HCT116 (cell line): ENCODE measurements at regions not wholly inside any gene's neighbourhood (a gene's known extent, or its start where the extent isn't known, plus 50 kb on each side); places are given as distances from the start of the nearest gene placed in this dataset.
A peak's percentile ranks its signal among the peaks of the same experiment; 100 is the strongest.

ENCODE experiments used
- ATAC-seq: fragments of 200-7000 bp; cut with Tn5 transposase; 2 replicates; pipeline ENCODE4 v1.9.1; 2020; ENCODE audit warnings: mild to moderate bottlenecking, moderate library complexity
- BruUV-seq: library from RNA; stranded (reverse); fragments of 400-500 nt; replicated peaks from 2 replicates; lab custom pipeline; 2021; lab: Mats Ljungman, UMichigan
- CTCF ChIA-PET: fragments of 300-600 bp; sonication (Branson Sonifier 250); formaldehyde crosslinking; loops from one replicate; lab custom pipeline; 2021; ENCODE audit warnings: antibody characterized with exemption; lab: Charles Lee
- POLR2A ChIA-PET: fragments of 300-600, 350-600 bp; sonication (Branson Sonifier 250); formaldehyde crosslinking; loops from one replicate; lab custom pipeline; 2021; ENCODE audit warnings: antibody characterized with exemption; lab: Charles Lee
- RAD21 ChIA-PET, 2 experiments: fragments of 300-600 bp; sonication (Branson Sonifier 250); formaldehyde crosslinking; loops; one replicate each; lab custom pipeline; 2023; ENCODE audit warnings: low total read pairs in 2 of 2; ENCODE audit not compliant: uncharacterized antibody in 2 of 2, unreplicated experiment in 2 of 2, low non-redundant PET in 1 of 2; lab: Charles Lee
- DNase-seq: peaks from one replicate; pipeline ENCODE4 v3.0.0-alpha.2; 2010; ENCODE audit warnings: low read depth, low spot score
- H2AFZ ChIP-seq: fragments of 200-600 bp; shearing (Covaris generic), sonication (generic); 2 replicates; pipeline ENCODE4 v1.6.1; 2017; ENCODE audit warnings: low read depth, mixed run types, mixed read lengths, antibody characterized with exemption, low read length; ENCODE audit not compliant: poor library complexity, severe bottlenecking
- H3K27ac ChIP-seq: 2 replicates; pipeline ENCODE4 v1.5.1; 2012; ENCODE audit warnings: low read depth, low read length
- H3K27me3 ChIP-seq: fragments of 200-600 bp; sonication (generic); 2 replicates; pipeline ENCODE4 v1.6.1; 2016; ENCODE audit warnings: mixed run types, low read length, mixed read lengths; ENCODE audit not compliant: insufficient read depth
- H3K36me3 ChIP-seq, 2 experiments: fragments of 200-500 bp in 1 of 2; fragments of 200-600 bp in 1 of 2; sonication (Bioruptor generic) in 1 of 2; sonication (generic) in 1 of 2; 2 replicates each; pipeline versions ENCODE4 v1.5.1 to v1.6.1; 2014 to 2016; ENCODE audit warnings: low read length in 2 of 2, inconsistent platforms in 1 of 2, mixed read lengths in 1 of 2, mixed run types in 1 of 2; ENCODE audit not compliant: insufficient read depth in 2 of 2, control insufficient read depth in 1 of 2
- H3K4me1 ChIP-seq, 2 experiments: fragments of 200-600 bp in 1 of 2; sonication (generic) in 1 of 2; 2 replicates each; pipeline versions ENCODE4 v1.5.1 to v1.6.1; 2012 to 2017; ENCODE audit warnings: low read length in 2 of 2, inconsistent platforms in 1 of 2, mild to moderate bottlenecking in 1 of 2, mixed read lengths in 1 of 2, mixed run types in 1 of 2, moderate library complexity in 1 of 2; ENCODE audit not compliant: insufficient read depth in 2 of 2, control insufficient read depth in 1 of 2
- H3K4me2 ChIP-seq: fragments of 200-600 bp; sonication (generic); 2 replicates; pipeline ENCODE4 v1.6.1; 2017; ENCODE audit warnings: mixed run types, low read length, mixed read lengths
- H3K4me3 ChIP-seq, 2 experiments: fragments of 200-600 bp in 1 of 2; sonication (generic) in 1 of 2; replicated peaks in 1 of 2; 2 replicates each; pipeline ENCODE4 v1.5.1; 2011 to 2016; ENCODE audit warnings: low read length in 2 of 2, control low read depth in 1 of 2, low read depth in 1 of 2, mild to moderate bottlenecking in 1 of 2, mixed read lengths in 1 of 2, mixed run types in 1 of 2
- H3K79me2 ChIP-seq: fragments of 200-600 bp; sonication (generic); 2 replicates; pipeline ENCODE4 v1.6.1; 2017; ENCODE audit warnings: mild to moderate bottlenecking, mixed run types, low read length, moderate library complexity, mixed read lengths; ENCODE audit not compliant: insufficient read depth
- H3K9ac ChIP-seq: fragments of 200-600 bp; sonication (generic); 2 replicates; pipeline ENCODE4 v1.6.1; 2016; ENCODE audit warnings: low read length, mixed read lengths
- H3K9me2 ChIP-seq: fragments of 200-600 bp; sonication (generic), shearing (Covaris generic); 2 replicates; pipeline ENCODE4 v1.6.1; 2017; ENCODE audit warnings: mixed run types, mild to moderate bottlenecking, moderate library complexity; ENCODE audit not compliant: insufficient read depth
- H3K9me3 ChIP-seq, 2 experiments: fragments of 200-500 bp in 1 of 2; fragments of 200-600 bp in 1 of 2; sonication (Bioruptor generic) in 1 of 2; sonication (generic) in 1 of 2; 2 replicates each; pipeline ENCODE4 v1.6.1; 2014 to 2017; ENCODE audit warnings: low read length in 2 of 2, mixed read lengths in 2 of 2, inconsistent platforms in 1 of 2, low read depth in 1 of 2, mild to moderate bottlenecking in 1 of 2, mixed run types in 1 of 2, moderate library complexity in 1 of 2; ENCODE audit not compliant: control insufficient read depth in 1 of 2, insufficient read depth in 1 of 2
- H4K20me1 ChIP-seq: fragments of 200-600 bp; sonication (generic), shearing (Covaris generic); 2 replicates; pipeline ENCODE4 v1.6.1; 2017; ENCODE audit warnings: mixed run types, mild to moderate bottlenecking, moderate library complexity; ENCODE audit not compliant: insufficient read depth
- ATF3 ChIP-seq: IDR thresholded peaks from 2 replicates; pipeline ENCODE4 v1.6.1; 2012
- EGR1 ChIP-seq: IDR thresholded peaks from 2 replicates; pipeline ENCODE4 v1.6.1; 2012; ENCODE audit warnings: low read depth
- EZH2 ChIP-seq: fragments of 200-600 bp; sonication (generic); IDR thresholded peaks from 2 replicates; pipeline ENCODE4 v1.6.1; 2017; ENCODE audit warnings: antibody characterized with exemption, mixed run types
- EZH2phosphoT487 ChIP-seq: fragments of 200-600 bp; IDR thresholded peaks from 2 replicates; pipeline ENCODE4 v1.6.1; 2018; ENCODE audit warnings: antibody characterized with exemption, borderline replicate concordance
- FOSL1 ChIP-seq: IDR thresholded peaks from 2 replicates; pipeline ENCODE4 v1.6.1; 2012; ENCODE audit warnings: low read depth
- POLR2A ChIP-seq: IDR thresholded peaks from 2 replicates; pipeline ENCODE4 v1.7.0; 2011; ENCODE audit warnings: borderline replicate concordance; ENCODE audit not compliant: insufficient read depth, insufficient read length; ENCODE audit errors: extremely low read depth
- SRF ChIP-seq: IDR thresholded peaks from 2 replicates; pipeline ENCODE4 v1.6.1; 2012; ENCODE audit warnings: low read depth
- ZBTB33 ChIP-seq: IDR thresholded peaks from 2 replicates; pipeline ENCODE4 v1.6.1; 2011; ENCODE audit warnings: mild to moderate bottlenecking, low read length, moderate library complexity; ENCODE audit not compliant: insufficient replicate concordance; ENCODE audit errors: extremely low read depth
- ZNF274 ChIP-seq: fragments of 200-500 bp; sonication (Bioruptor generic); IDR thresholded peaks from 2 replicates; pipeline ENCODE4 v1.6.1; 2014; ENCODE audit warnings: mild to moderate bottlenecking, low read depth, low read length, inconsistent platforms
- intact Hi-C: fragments of 100-400 bp; cut with micrococcal nuclease; formaldehyde crosslinking; loops from 2 replicates; pipeline ENCODE4 v1.10.0; 2022

GRCh38 chr11:62048100-62048499 is 75.7 kb upstream of the INCENP start:
- Histone ChIP-seq H3K4me1 (peaks cover 56 to 69% of the 10 kb centered on the region in 2 experiments), H3K4me2 (peak overlapping the region; percentile 29), H2AFZ (peak overlapping the region; percentile 70), H4K20me1 (no peaks in the 10 kb centered on the region), H3K9me2 (no peaks in the 10 kb centered on the region), H3K9me3 (no peaks in the 10 kb centered on the region), H3K4me3 (no peak overlapping the region), H3K79me2 (no peaks in the 10 kb centered on the region), H3K27ac (no peak overlapping the region), H3K27me3 (no peaks in the 10 kb centered on the region), H3K9ac (no peak overlapping the region), H3K36me3 (no peaks in the 10 kb centered on the region)
- TF ChIP-seq FOSL1 (no peak), ATF3 (no peak), EZH2 (no peak), SRF (no peak)
- intact Hi-C loops = no loop called here
- CTCF ChIA-PET = interaction anchor here (0.6 kb wide), 1 partner anchor 149 kb away, joined by 3 read pairs; no protein-coding TSS in a partner anchor
- ATAC-seq = no peak
- RAD21 ChIA-PET = no interaction called here
- no TSS peak for BruUV-seq
- POLR2A ChIA-PET = interaction anchor here (1.9 to 5.6 kb wide), 2 partner anchors 79 to 98 kb away, joined by 5 to 86 read pairs; partner anchors contain the start of genes BEST1 and FTH1
- DNase-seq = no peak

GRCh38 chr11:62046568-62047100 is 77.2 kb upstream of the INCENP start:
- H3K9me3 ChIP-seq = no peaks in the 10 kb centered on the region
- no peak for ATAC-seq
- H3K4me2 ChIP-seq = peak overlapping the region; percentile 64
- no peak for TF ChIP-seq POLR2A
- TF ChIP-seq ZNF274 = no peak
- no peak for TF ChIP-seq EGR1
- no peak for TF ChIP-seq EZH2phosphoT487
- no peak for TF ChIP-seq ZBTB33
- TF ChIP-seq, all 23 proteins: peak for 0
- intact Hi-C loops = no loop called here
- Histone ChIP-seq H3K9me2 (no peaks in the 10 kb centered on the region), H3K79me2 (no peaks in the 10 kb centered on the region), H3K9ac (peak overlapping the region; percentile 49), H3K4me1 (peaks cover 64 to 76% of the 10 kb centered on the region in 2 experiments), H3K4me3 (no peak overlapping the region), H3K27ac (peak overlapping the region; percentile 67), H4K20me1 (no peaks in the 10 kb centered on the region), H2AFZ (no peak overlapping the region), H3K27me3 (no peaks in the 10 kb centered on the region), H3K36me3 (no peaks in the 10 kb centered on the region)
- ChIA-PET POLR2A (interaction anchor here (0.8 to 5.6 kb wide), 6 partner anchors 13 to 97 kb away, joined by 3 to 86 read pairs (median 6); partner anchors contain the start of genes BEST1 and FTH1), CTCF (interaction anchor here (1.0 kb wide), 1 partner anchor 63 kb away, joined by 3 read pairs; no protein-coding TSS in a partner anchor), RAD21 (no interaction called here)
- BruUV-seq = TSS peak; percentile 53
- no peak for DNase-seq
